Uterus (tissue), 2 donors: ENCODE measurements at regions not wholly inside any gene's neighbourhood (a gene's known extent, or its start where the extent isn't known, plus 50 kb on each side); places are given as distances from the start of the nearest gene placed in this dataset.

ENCODE experiments used
- CTCF ChIP-seq, 4 experiments: fragments of 200-600 bp in 2 of 4; fragments of 450-650 bp in 2 of 4; sonication (generic) in 2 of 4; IDR thresholded peaks; one replicate each; pipeline ENCODE4 v1.5.1; 2016 to 2019; ENCODE audit warnings: antibody characterized with exemption in 4 of 4, mild to moderate bottlenecking in 2 of 4, moderate library complexity in 1 of 4
- POLR2A ChIP-seq, 2 donors: fragments of 450-650 bp; IDR thresholded peaks; one replicate each; pipeline ENCODE4 v1.6.1; 2016; ENCODE audit warnings: antibody characterized with exemption in 2 of 2, mild to moderate bottlenecking in 1 of 2, moderate library complexity in 1 of 2

GRCh38 chr21:35908311-35909078 lies 151.8 kb downstream of the SETD4 start:
- no peak for TF ChIP-seq POLR2A (IDR thresholded peaks at IDR 0.05)
- TF ChIP-seq CTCF (IDR thresholded peaks at IDR 0.05): no peak
